ENCODE measurements at regions not wholly inside any gene's neighbourhood (a gene's known extent, or its start where the extent isn't known, plus 50 kb on each side); places are given as distances from the start of the nearest gene placed in this dataset.
A peak's percentile ranks its signal among the peaks of the same experiment; 100 is the strongest.

- ChIA-PET POLR2A (interaction anchor here (0.6 to 2.7 kb wide), 7 partner anchors 12 to 29 kb away, joined by 3 to 24 read pairs (median 3); no protein-coding TSS in a partner anchor), CTCF (interaction anchor here (0.8 to 1.8 kb wide), 4 partner anchors 15 to 200 kb away, joined by 4 to 11 read pairs (median 8); no protein-coding TSS in a partner anchor)
- Mint-ChIP-seq H3K27me3 (no peaks in the 10 kb centered on the region), H3K4me3 (peak overlapping the region; percentile 72), H3K36me3 (ENCODE audit: low read depth) (no peaks in the 10 kb centered on the region), H3K4me1 (ENCODE audit: low read depth) (peaks cover 59% of the 10 kb centered on the region), H3K27ac (peak overlapping the region; percentile 75), H3K9me3 (no peaks in the 10 kb centered on the region)
- peak overlapping the region in 1 of 2 donors; percentile 43 for H3K27ac ChIP-seq (ENCODE audit: low read depth in 1 of 2, low read length in 2 of 2)
- intact Hi-C loops (cut with DNase I, micrococcal nuclease), result no loop called here
- ATAC-seq (ENCODE audit: poor library complexity), result peak; percentile 93
- TF ChIP-seq CTCF (IDR thresholded peaks at IDR 0.05), result no peak
- no peaks in the 10 kb centered on the region for H3K9me3 ChIP-seq (ENCODE audit: control insufficient read depth in 1 of 2, insufficient read depth in 1 of 2, low read length in 2 of 2)
- DNase-seq, result peak in 11 of 14 experiments; percentile 32 to 93 (median 55)
- H3K27me3 ChIP-seq (ENCODE audit: control insufficient read depth in 1 of 2, insufficient read depth in 2 of 2, low read length in 2 of 2), result no peaks in the 10 kb centered on the region
- peak overlapping the region; percentile 27 for H3K4me3 ChIP-seq (ENCODE audit: low read length)
- H3K4me1 ChIP-seq (ENCODE audit: insufficient read depth, low read length), result peaks cover 64% of the 10 kb centered on the region
- no peaks in the 10 kb centered on the region for H3K36me3 ChIP-seq (ENCODE audit: insufficient read depth, low read length)
These were observed 120.4 kb upstream of the RIPOR2 start for GRCh38 chr6:25056130-25056529.

- H3K36me3 ChIP-seq (ENCODE audit: insufficient read depth, low read length), result no peaks in the 10 kb centered on the region
- no peak for ATAC-seq (ENCODE audit: poor library complexity)
- H3K9me3 ChIP-seq (ENCODE audit: control insufficient read depth in 1 of 2, insufficient read depth in 1 of 2, low read length in 2 of 2), result no peaks in the 10 kb centered on the region
- H3K27ac ChIP-seq (ENCODE audit: low read depth in 1 of 2, low read length in 2 of 2), result peak overlapping the region in 1 of 2 donors; percentile 43
- CTCF ChIA-PET, result interaction anchor here (1.6 to 1.8 kb wide), 2 partner anchors 14 to 39 kb away, joined by 5 to 10 read pairs; no protein-coding TSS in a partner anchor
- POLR2A ChIA-PET, result interaction anchor here (2.3 to 2.7 kb wide), 2 partner anchors 15 to 30 kb away, joined by 14 to 24 read pairs; no protein-coding TSS in a partner anchor
- Mint-ChIP-seq H3K27me3 (no peaks in the 10 kb centered on the region), H3K4me3 (peak overlapping the region; percentile 3), H3K36me3 (ENCODE audit: low read depth) (no peaks in the 10 kb centered on the region), H3K4me1 (ENCODE audit: low read depth) (peaks cover 50% of the 10 kb centered on the region), H3K9me3 (no peaks in the 10 kb centered on the region), H3K27ac (peak overlapping the region; percentile 75)
- no peak overlapping the region for H3K4me3 ChIP-seq (ENCODE audit: low read length)
- intact Hi-C loops (cut with DNase I, micrococcal nuclease), result no loop called here
- no peaks in the 10 kb centered on the region for H3K27me3 ChIP-seq (ENCODE audit: control insufficient read depth in 1 of 2, insufficient read depth in 2 of 2, low read length in 2 of 2)
- no peak for TF ChIP-seq CTCF (IDR thresholded peaks at IDR 0.05)
- H3K4me1 ChIP-seq (ENCODE audit: insufficient read depth, low read length), result peaks cover 53% of the 10 kb centered on the region
- DNase-seq, result peak in 1 of 14 experiments; percentile 34
These were observed 121.5 kb upstream of the RIPOR2 start for GRCh38 chr6:25057111-25057905.

DNA sequence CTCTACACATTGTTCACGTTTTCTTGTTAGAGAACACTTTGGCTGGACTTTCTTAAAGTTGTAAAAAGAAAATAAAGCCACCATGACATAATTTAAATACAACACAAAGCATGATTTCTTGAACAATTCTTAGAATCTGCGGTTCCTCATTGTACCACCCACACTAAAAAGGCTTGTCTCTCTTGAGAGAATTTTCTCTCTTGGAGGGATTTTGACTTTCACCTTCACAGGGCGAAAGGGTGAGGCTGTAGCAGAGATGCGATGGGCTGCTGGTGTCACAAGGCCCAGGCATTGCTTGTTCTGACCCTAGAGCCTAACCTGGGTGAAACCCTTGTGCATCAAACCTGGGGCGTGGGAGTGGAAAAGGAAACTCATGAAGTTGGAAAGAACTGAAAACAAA lies 122.7 kb upstream of the RIPOR2 start:
- intact Hi-C loops (cut with DNase I, micrococcal nuclease), result no loop called here
- no peak overlapping the region for H3K4me3 ChIP-seq (ENCODE audit: low read length)
- Mint-ChIP-seq H3K4me1 (ENCODE audit: low read depth) (peaks cover 43% of the 10 kb centered on the region), H3K9me3 (no peaks in the 10 kb centered on the region), H3K27ac (no peak overlapping the region), H3K27me3 (no peaks in the 10 kb centered on the region), H3K4me3 (no peak overlapping the region), H3K36me3 (ENCODE audit: low read depth) (no peaks in the 10 kb centered on the region)
- no peaks in the 10 kb centered on the region for H3K9me3 ChIP-seq (ENCODE audit: control insufficient read depth in 1 of 2, insufficient read depth in 1 of 2, low read length in 2 of 2)
- TF ChIP-seq CTCF (IDR thresholded peaks at IDR 0.05), result no peak
- no peaks in the 10 kb centered on the region for H3K27me3 ChIP-seq (ENCODE audit: control insufficient read depth in 1 of 2, insufficient read depth in 2 of 2, low read length in 2 of 2)
- H3K27ac ChIP-seq (ENCODE audit: low read depth in 1 of 2, low read length in 2 of 2), result no peak overlapping the region
- ATAC-seq (ENCODE audit: poor library complexity) (no peak), DNase-seq (no peak)
- peaks cover 44% of the 10 kb centered on the region for H3K4me1 ChIP-seq (ENCODE audit: insufficient read depth, low read length)
- H3K36me3 ChIP-seq (ENCODE audit: insufficient read depth, low read length), result no peaks in the 10 kb centered on the region
- ChIA-PET POLR2A (no interaction called here), CTCF (no interaction called here)

Measured in CD4-positive, alpha-beta T cell (primary cell).